Brain microvascular endothelial cell (primary cell): ENCODE measurements at regions not wholly inside any gene's neighbourhood (a gene's known extent, or its start where the extent isn't known, plus 50 kb on each side); places are given as distances from the start of the nearest gene placed in this dataset.

Experiments used
- DNase-seq: peaks from one replicate; pipeline ENCODE4 v3.0.0-alpha.2; 2020
- H3K27ac ChIP-seq: fragments of 250-450 bp; sonication (Bioruptor Pico); 2 replicates; pipeline ENCODE4 v1.5.1; 2020; ENCODE audit warnings: mild to moderate bottlenecking, moderate library complexity
- H3K27me3 ChIP-seq: fragments of 250-450 bp; sonication (Bioruptor Pico); replicated peaks from 2 replicates; pipeline ENCODE4 v1.5.1; 2020; ENCODE audit warnings: mild to moderate bottlenecking
- H3K36me3 ChIP-seq: fragments of 250-450 bp; sonication (Bioruptor Pico); replicated peaks from 2 replicates; pipeline ENCODE4 v1.5.1; 2020; ENCODE audit warnings: mild to moderate bottlenecking
- H3K4me3 ChIP-seq: 2 replicates; pipeline ENCODE4 v1.5.1; 2011; ENCODE audit warnings: low read depth, mild to moderate bottlenecking, control low read depth, low read length, moderate library complexity
- CTCF ChIP-seq: IDR thresholded peaks from 2 replicates; pipeline ENCODE4 v1.5.1; 2011; ENCODE audit warnings: low read depth, mild to moderate bottlenecking, moderate library complexity, low read length, control low read depth, inconsistent platforms; ENCODE audit errors: missing control alignments
- in situ Hi-C: cut with HindIII; loops from 2 replicates; pipeline ENCODE4 v1.10.0; 2017; ENCODE audit warnings: low sequenced_read_pairs, low pct_ligation_motif_present

GRCh38 chr2:18309627-18310026 lies 250.8 kb downstream of the RDH14 start:
- no peak overlapping the region for H3K4me3 ChIP-seq
- H3K27ac ChIP-seq, result no peak overlapping the region
- no peak for DNase-seq
- TF ChIP-seq CTCF, result no peak
- no peaks in the 10 kb centered on the region for H3K36me3 ChIP-seq
- no peaks in the 10 kb centered on the region for H3K27me3 ChIP-seq
- in situ Hi-C loops, result no loop called here

GRCh38 chr2:18309188-18309587 lies 251.3 kb downstream of the RDH14 start:
- no peak for TF ChIP-seq CTCF
- Histone ChIP-seq H3K27ac (no peak overlapping the region), H3K27me3 (no peaks in the 10 kb centered on the region), H3K4me3 (no peak overlapping the region), H3K36me3 (no peaks in the 10 kb centered on the region)
- in situ Hi-C loops, result no loop called here
- DNase-seq, result no peak

GRCh38 chr2:18304849-18305248 lies 255.6 kb downstream of the RDH14 start:
- H3K36me3 ChIP-seq, result no peaks in the 10 kb centered on the region
- no peak for DNase-seq
- no peaks in the 10 kb centered on the region for H3K27me3 ChIP-seq
- no peak overlapping the region for H3K27ac ChIP-seq
- H3K4me3 ChIP-seq, result no peak overlapping the region
- no peak for TF ChIP-seq CTCF
- in situ Hi-C loops, result no loop called here

- Histone ChIP-seq H3K27ac (peak overlapping the region; percentile 14), H3K27me3 (no peaks in the 10 kb centered on the region)
- in situ Hi-C loops, result no loop called here
Measured at GRCh38 chr2:18301421-18302139, 258.9 kb downstream of the RDH14 start.

GRCh38 chr2:18299423-18300212 lies 260.8 kb downstream of the RDH14 start:
- peak overlapping the region; percentile 76 for H3K27ac ChIP-seq
- DNase-seq, result peak; percentile 98
- in situ Hi-C loops, result no loop called here
- no peaks in the 10 kb centered on the region for H3K36me3 ChIP-seq
- no peaks in the 10 kb centered on the region for H3K27me3 ChIP-seq
- TF ChIP-seq CTCF, result no peak
- H3K4me3 ChIP-seq, result no peak overlapping the region

More at GRCh38 chr2:18301421-18302139, 258.9 kb downstream of the RDH14 start:
- DNase-seq, result no peak
- TF ChIP-seq CTCF, result no peak
- H3K36me3 ChIP-seq, result no peaks in the 10 kb centered on the region
- H3K4me3 ChIP-seq, result no peak overlapping the region
